Cardiac muscle cell (in vitro differentiated cells and primary cell): ENCODE measurements at regions not wholly inside any gene's neighbourhood (a gene's known extent, or its start where the extent isn't known, plus 50 kb on each side); places are given as distances from the start of the nearest gene placed in this dataset.
A peak's percentile ranks its signal among the peaks of the same experiment; 100 is the strongest.

Experiments
- DNase-seq, 2 donors: peaks; one replicate each; pipeline versions ENCODE4 v3.0.0 to v3.0.0-alpha.2; 2010 to 2017; ENCODE audit warnings: low read depth in 1 of 2, low spot score in 1 of 2
- H3K27ac ChIP-seq: fragments of 200-600 bp; sonication (generic); 2 replicates; pipeline ENCODE4 v1.5.1; 2016
- H3K27me3 ChIP-seq: fragments of 200-600 bp; sonication (generic); 2 replicates; pipeline ENCODE4 v1.6.0; 2016; ENCODE audit warnings: control low read depth
- H3K36me3 ChIP-seq: fragments of 200-600 bp; sonication (generic); 2 replicates; pipeline ENCODE4 v1.5.1; 2016; ENCODE audit warnings: control low read depth
- H3K4me1 ChIP-seq: fragments of 200-600 bp; sonication (generic); 2 replicates; pipeline ENCODE4 v1.8.1; 2017; ENCODE audit warnings: low read depth, mild to moderate bottlenecking, mixed run types
- H3K4me3 ChIP-seq: fragments of 200-600 bp; sonication (generic); 2 replicates; pipeline ENCODE4 v1.5.1; 2016; ENCODE audit warnings: mild to moderate bottlenecking
- H3K9me3 ChIP-seq: fragments of 200-600 bp; sonication (generic); 2 replicates; pipeline ENCODE4 v1.5.1; 2017; ENCODE audit warnings: low read depth, mild to moderate bottlenecking, control low read depth
- CTCF ChIP-seq: IDR thresholded peaks from 2 replicates; pipeline ENCODE4 v1.5.1; 2012; ENCODE audit warnings: low read depth, mild to moderate bottlenecking, low read length

GRCh38 chr15:77553695-77554094, 79.0 kb downstream of the LINGO1 start:
- TF ChIP-seq CTCF: no peak
- peak overlapping the region; percentile 27 for H3K27ac ChIP-seq
- H3K36me3 ChIP-seq: no peaks in the 10 kb centered on the region
- no peak for DNase-seq
- H3K9me3 ChIP-seq: no peaks in the 10 kb centered on the region
- peaks cover 21% of the 10 kb centered on the region for H3K4me1 ChIP-seq
- H3K4me3 ChIP-seq: no peak overlapping the region
- no peaks in the 10 kb centered on the region for H3K27me3 ChIP-seq

- Histone ChIP-seq H3K27me3 (no peaks in the 10 kb centered on the region), H3K4me1 (peaks cover 21% of the 10 kb centered on the region), H3K9me3 (no peaks in the 10 kb centered on the region), H3K27ac (no peak overlapping the region), H3K4me3 (no peak overlapping the region), H3K36me3 (no peaks in the 10 kb centered on the region)
- TF ChIP-seq CTCF: no peak
- no peak for DNase-seq
These were observed 79.5 kb downstream of the LINGO1 start for GRCh38 chr15:77553257-77553656.

- DNase-seq: no peak
- peaks cover 14% of the 10 kb centered on the region for H3K4me1 ChIP-seq
- H3K4me3 ChIP-seq: no peak overlapping the region
- H3K27me3 ChIP-seq: no peaks in the 10 kb centered on the region
- no peaks in the 10 kb centered on the region for H3K9me3 ChIP-seq
- TF ChIP-seq CTCF: no peak
- H3K27ac ChIP-seq: no peak overlapping the region
- H3K36me3 ChIP-seq: no peaks in the 10 kb centered on the region
These were observed 80.6 kb downstream of the LINGO1 start for GRCh38 chr15:77552066-77552465.

GRCh38 chr15:77550301-77551251, 82.1 kb downstream of the LINGO1 start:
- peaks cover 18% of the 10 kb centered on the region for H3K4me1 ChIP-seq
- DNase-seq: peak in 1 of 2 donors; percentile 21
- no peak for TF ChIP-seq CTCF

GRCh38 chr15:77549576-77550288, 83.0 kb downstream of the LINGO1 start:
- Histone ChIP-seq H3K9me3 (no peaks in the 10 kb centered on the region), H3K4me3 (no peak overlapping the region), H3K4me1 (peaks cover 20% of the 10 kb centered on the region), H3K27me3 (no peaks in the 10 kb centered on the region), H3K27ac (no peak overlapping the region), H3K36me3 (no peaks in the 10 kb centered on the region)
- no peak for DNase-seq
- no peak for TF ChIP-seq CTCF

More at GRCh38 chr15:77550301-77551251, 82.1 kb downstream of the LINGO1 start:
- Histone ChIP-seq H3K27ac (no peak overlapping the region), H3K9me3 (no peaks in the 10 kb centered on the region), H3K27me3 (no peaks in the 10 kb centered on the region), H3K4me3 (no peak overlapping the region), H3K36me3 (no peaks in the 10 kb centered on the region)
